Panc1 (cell line): ENCODE measurements at regions not wholly inside any gene's neighbourhood (a gene's known extent, or its start where the extent isn't known, plus 50 kb on each side); places are given as distances from the start of the nearest gene placed in this dataset.

Experiments
- ATAC-seq: fragments of 200-7000 bp; cut with Tn5 transposase; 2 replicates; pipeline ENCODE4 v1.9.1; 2020; ENCODE audit warnings: mild to moderate bottlenecking, moderate library complexity
- BruUV-seq: library from RNA; stranded (reverse); fragments of 400-500 nt; replicated peaks from 2 replicates; lab custom pipeline; 2021; lab: Mats Ljungman, UMichigan
- CTCF ChIA-PET: fragments of 300-600 bp; sonication (Branson Sonifier 250); formaldehyde crosslinking; loops from one replicate; lab custom pipeline; 2022; ENCODE audit warnings: antibody characterized with exemption; lab: Charles Lee
- POLR2A ChIA-PET: fragments of 300-600 bp; sonication (Branson Sonifier 250); formaldehyde crosslinking; loops from one replicate; lab custom pipeline; 2022; ENCODE audit warnings: antibody characterized with exemption; lab: Charles Lee
- DNase-seq: peaks from one replicate; pipeline ENCODE4 v3.0.0-alpha.2; 2010; ENCODE audit warnings: low read depth, low spot score
- H3K27ac ChIP-seq: 2 replicates; pipeline ENCODE4 v1.5.1; 2011; ENCODE audit warnings: mild to moderate bottlenecking, low read length, inconsistent platforms
- H3K27me3 ChIP-seq: fragments of 200-500 bp; sonication (Bioruptor generic); 2 replicates; pipeline ENCODE4 v1.6.0; 2014; ENCODE audit warnings: low read length, inconsistent platforms; ENCODE audit not compliant: control insufficient read depth, insufficient read depth
- H3K36me3 ChIP-seq: fragments of 200-500 bp; sonication (Bioruptor generic); 2 replicates; pipeline ENCODE4 v1.5.1; 2014; ENCODE audit warnings: inconsistent platforms, mild to moderate bottlenecking, low read length, moderate library complexity; ENCODE audit not compliant: control insufficient read depth, insufficient read depth
- H3K4me1 ChIP-seq: 2 replicates; pipeline ENCODE4 v1.5.1; 2011; ENCODE audit warnings: inconsistent platforms, mild to moderate bottlenecking, low read length, moderate library complexity; ENCODE audit not compliant: control insufficient read depth, insufficient read depth
- H3K4me3 ChIP-seq, 2 experiments: 2 replicates each; pipeline ENCODE4 v1.5.1; 2011 to 2012; ENCODE audit warnings: low read depth in 2 of 2, low read length in 2 of 2, mild to moderate bottlenecking in 2 of 2, inconsistent platforms in 1 of 2, moderate library complexity in 1 of 2
- H3K9me3 ChIP-seq: fragments of 200-500 bp; sonication (Bioruptor generic); 2 replicates; pipeline ENCODE4 v1.5.1; 2014; ENCODE audit warnings: low read depth, mild to moderate bottlenecking, inconsistent platforms, low read length, moderate library complexity; ENCODE audit not compliant: control insufficient read depth, insufficient read depth
- POLR2AphosphoS5 ChIP-seq: IDR thresholded peaks from 2 replicates; pipeline ENCODE4 v1.6.1; 2012; ENCODE audit warnings: mild to moderate bottlenecking, low read depth, low read length, moderate library complexity
- REST ChIP-seq, 2 experiments: IDR thresholded peaks; 2 replicates each; pipeline ENCODE4 v1.6.1; 2011 to 2012; ENCODE audit warnings: low read depth in 2 of 2, control low read depth in 1 of 2, low read length in 1 of 2, mild to moderate bottlenecking in 1 of 2, moderate library complexity in 1 of 2; ENCODE audit not compliant: insufficient read depth in 1 of 2
- SIN3A ChIP-seq: IDR thresholded peaks from 2 replicates; pipeline ENCODE4 v1.6.1; 2012; ENCODE audit warnings: low read depth, mild to moderate bottlenecking, low read length, moderate library complexity, borderline replicate concordance; ENCODE audit not compliant: insufficient read depth
- TCF7L2 ChIP-seq: IDR thresholded peaks from 2 replicates; pipeline ENCODE4 v1.6.1; 2011; ENCODE audit warnings: mild to moderate bottlenecking, low read depth, low read length, inconsistent platforms
- in situ Hi-C: cut with HindIII; loops from 2 replicates; pipeline ENCODE4 v1.10.0; 2016; ENCODE audit warnings: low sequenced_read_pairs, low pct_unique_long_range_greater_than_20kb
- intact Hi-C: fragments of 100-400 bp; cut with micrococcal nuclease; formaldehyde crosslinking; loops from one replicate; pipeline ENCODE4 v1.10.0; 2022; ENCODE audit not compliant: unreplicated experiment
- TF ChIP-seq, protein P1 (sequence below): fragments of 450-650 bp; IDR thresholded peaks from 2 replicates; pipeline ENCODE4 v1.5.1; 2017; ENCODE audit warnings: mild to moderate bottlenecking

DNA sequence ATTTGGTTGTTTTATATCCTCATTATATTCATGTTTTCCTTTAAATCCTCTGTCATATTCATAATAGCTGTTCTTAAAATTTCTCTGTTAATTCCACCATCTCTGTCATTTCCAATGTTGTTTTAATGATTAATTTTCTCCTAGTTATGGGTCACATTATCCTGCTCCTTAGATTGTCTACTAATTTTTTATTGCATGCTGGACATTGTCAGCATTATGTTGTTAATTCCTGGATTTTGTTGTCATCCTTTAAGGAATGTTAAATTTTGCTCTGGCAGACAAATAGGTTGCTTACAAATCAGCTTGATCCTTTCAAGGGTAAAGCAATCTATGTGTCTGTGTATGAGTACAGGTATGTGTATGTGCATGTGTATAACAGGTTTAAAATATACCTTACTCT, 393.8 kb upstream of the POU3F1 start:
- POLR2A ChIA-PET = no interaction called here
- no TSS peak for BruUV-seq
- CTCF ChIA-PET = no interaction called here

GRCh38 chr1:38436749-38437148, 390.2 kb upstream of the POU3F1 start:
- TF ChIP-seq, protein P1, sequence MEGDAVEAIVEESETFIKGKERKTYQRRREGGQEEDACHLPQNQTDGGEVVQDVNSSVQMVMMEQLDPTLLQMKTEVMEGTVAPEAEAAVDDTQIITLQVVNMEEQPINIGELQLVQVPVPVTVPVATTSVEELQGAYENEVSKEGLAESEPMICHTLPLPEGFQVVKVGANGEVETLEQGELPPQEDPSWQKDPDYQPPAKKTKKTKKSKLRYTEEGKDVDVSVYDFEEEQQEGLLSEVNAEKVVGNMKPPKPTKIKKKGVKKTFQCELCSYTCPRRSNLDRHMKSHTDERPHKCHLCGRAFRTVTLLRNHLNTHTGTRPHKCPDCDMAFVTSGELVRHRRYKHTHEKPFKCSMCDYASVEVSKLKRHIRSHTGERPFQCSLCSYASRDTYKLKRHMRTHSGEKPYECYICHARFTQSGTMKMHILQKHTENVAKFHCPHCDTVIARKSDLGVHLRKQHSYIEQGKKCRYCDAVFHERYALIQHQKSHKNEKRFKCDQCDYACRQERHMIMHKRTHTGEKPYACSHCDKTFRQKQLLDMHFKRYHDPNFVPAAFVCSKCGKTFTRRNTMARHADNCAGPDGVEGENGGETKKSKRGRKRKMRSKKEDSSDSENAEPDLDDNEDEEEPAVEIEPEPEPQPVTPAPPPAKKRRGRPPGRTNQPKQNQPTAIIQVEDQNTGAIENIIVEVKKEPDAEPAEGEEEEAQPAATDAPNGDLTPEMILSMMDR = no peak
- TF ChIP-seq TCF7L2 (no peak), POLR2AphosphoS5 (no peak), REST (IDR thresholded peaks at IDR 0.05; ENCODE audit: insufficient read depth in 1 of 2, low read depth in 2 of 2, low read length in 1 of 2) (no peak), SIN3A (no peak)

More for the DNA sequence above, 393.8 kb upstream of the POU3F1 start:
- Histone ChIP-seq H3K36me3 (no peaks in the 10 kb centered on the region), H3K4me3 (no peak overlapping the region), H3K27me3 (peaks cover 25% of the 10 kb centered on the region), H3K4me1 (no peaks in the 10 kb centered on the region), H3K27ac (no peak overlapping the region), H3K9me3 (no peaks in the 10 kb centered on the region)
- ATAC-seq (no peak), DNase-seq (no peak)
- intact Hi-C loops (no loop called here), in situ Hi-C loops (no loop called here)
- TF ChIP-seq, protein P1 = no peak
- no peak for TF ChIP-seq POLR2AphosphoS5

More at GRCh38 chr1:38436749-38437148, 390.2 kb upstream of the POU3F1 start:
- ChIA-PET CTCF (no interaction called here), POLR2A (no interaction called here)
- no peak for DNase-seq
- no peaks in the 10 kb centered on the region for H3K36me3 ChIP-seq
- intact Hi-C loops = no loop called here
- H3K27me3 ChIP-seq = peaks cover 19% of the 10 kb centered on the region
- no TSS peak for BruUV-seq
- H3K4me1 ChIP-seq = no peaks in the 10 kb centered on the region
- no peak overlapping the region for H3K27ac ChIP-seq
- H3K4me3 ChIP-seq = no peak overlapping the region
- in situ Hi-C loops = no loop called here
- no peak for ATAC-seq
- no peaks in the 10 kb centered on the region for H3K9me3 ChIP-seq
